GM12878 (cell line): ENCODE measurements at regions not wholly inside any gene's neighbourhood (a gene's known extent, or its start where the extent isn't known, plus 50 kb on each side); places are given as distances from the start of the nearest gene placed in this dataset.
A peak's percentile ranks its signal among the peaks of the same experiment; 100 is the strongest.

Experiments used
- ATAC-seq: fragments of 200-7000 bp; cut with Tn5 transposase; 3 replicates; pipeline ENCODE4 v1.9.1; 2020; ENCODE audit warnings: mild to moderate bottlenecking, moderate library complexity
- BruUV-seq: library from RNA; stranded (reverse); fragments of 400-500 nt; replicated peaks from 2 replicates; lab custom pipeline; 2021; lab: Mats Ljungman, UMichigan
- CTCF ChIA-PET: fragments of 300-600 bp; sonication (Branson Sonifier 250); formaldehyde crosslinking; extraction: SDS; loops from one replicate; lab custom pipeline; 2021; ENCODE audit warnings: inconsistent platforms; lab: Yijun Ruan, JAX
- POLR2A ChIA-PET: fragments of 350-600 bp; formaldehyde crosslinking; extraction: SDS; loops from one replicate; lab custom pipeline; 2021; ENCODE audit warnings: inconsistent platforms; lab: Charles Lee
- RAD21 ChIA-PET: fragments of 300-600 bp; sonication (Branson Sonifier 250); formaldehyde crosslinking; loops from one replicate; lab custom pipeline; 2023; ENCODE audit warnings: antibody characterized with exemption; ENCODE audit not compliant: unreplicated experiment; lab: Charles Lee
- SMC1A ChIA-PET: fragments of 300-600 bp; sonication (Branson Sonifier 250); formaldehyde crosslinking; loops from one replicate; lab custom pipeline; 2023; ENCODE audit not compliant: unreplicated experiment, uncharacterized antibody; lab: Charles Lee
- DNase-seq: peaks from one replicate; pipeline ENCODE4 v3.0.0-alpha.2; 2011; ENCODE audit warnings: low read depth, low spot score
- FAIRE-seq: peaks from 3 replicates; lab custom pipeline; 2011; peaks lifted over from hg19 to GRCh38; lab: Jason Lieb, UNC
- H2AFZ ChIP-seq: 2 replicates; pipeline ENCODE4 v1.6.0; 2011; ENCODE audit warnings: low read depth, low read length, control low read depth; ENCODE audit not compliant: control insufficient read depth
- H3K27ac ChIP-seq: 2 replicates; pipeline ENCODE4 v1.5.1; 2011; ENCODE audit warnings: control low read depth; ENCODE audit not compliant: control insufficient read depth, insufficient read depth
- H3K27me3 ChIP-seq, 2 experiments: replicated peaks in 1 of 2; 2 replicates each; pipeline versions ENCODE4 v1.6.0 to v1.6.1; 2011; ENCODE audit warnings: low read length in 1 of 2; ENCODE audit not compliant: control insufficient read depth in 2 of 2, insufficient read depth in 2 of 2
- H3K36me3 ChIP-seq, 2 experiments: 2 replicates each; pipeline ENCODE4 v1.5.1; 2011; ENCODE audit warnings: low read length in 1 of 2; ENCODE audit not compliant: control insufficient read depth in 2 of 2, insufficient read depth in 2 of 2
- H3K4me1 ChIP-seq: 2 replicates; pipeline ENCODE4 v1.6.1; 2011; ENCODE audit warnings: mild to moderate bottlenecking, low read length, moderate library complexity, mixed read lengths; ENCODE audit not compliant: control insufficient read depth, insufficient read depth
- H3K4me2 ChIP-seq: 2 replicates; pipeline ENCODE4 v1.6.0; 2011; ENCODE audit warnings: control low read depth; ENCODE audit not compliant: control insufficient read depth, insufficient read depth
- H3K4me3 ChIP-seq: fragments of 200-600 bp; sonication (generic); 2 replicates; pipeline ENCODE4 v1.5.1; 2016
- H3K79me2 ChIP-seq: 2 replicates; pipeline ENCODE4 v1.6.0; 2011; ENCODE audit warnings: low read length; ENCODE audit not compliant: control insufficient read depth, insufficient read depth
- H3K9ac ChIP-seq: 2 replicates; pipeline ENCODE4 v1.8.0; 2011; ENCODE audit warnings: low read length, control low read depth, mixed read lengths; ENCODE audit not compliant: control insufficient read depth, insufficient read depth
- H3K9me3 ChIP-seq: replicated peaks from 3 replicates; pipeline ENCODE4 v1.5.1; 2011; ENCODE audit warnings: mild to moderate bottlenecking, low read length; ENCODE audit not compliant: control insufficient read depth, insufficient read depth
- H4K20me1 ChIP-seq: 2 replicates; pipeline ENCODE4 v1.6.0; 2011; ENCODE audit not compliant: control insufficient read depth, insufficient read depth
- CBFB ChIP-seq: IDR thresholded peaks from 2 replicates; pipeline ENCODE4 v1.6.1; 2016; ENCODE audit warnings: antibody characterized with exemption, low read depth
- EGR1 ChIP-seq, 2 experiments: IDR thresholded peaks; 1 replicate in 1 of 2; 2 replicates in 1 of 2; pipeline ENCODE4 v1.6.1; 2011 to 2012; ENCODE audit warnings: low read depth in 2 of 2, low read length in 2 of 2, borderline replicate concordance in 1 of 2, mild to moderate bottlenecking in 1 of 2, moderate library complexity in 1 of 2
- LARP7 ChIP-seq: fragments of 450-650 bp; IDR thresholded peaks from 2 replicates; pipeline ENCODE4 v1.6.1; 2017; ENCODE audit warnings: mild to moderate bottlenecking
- MYB ChIP-seq: fragments of 150-350 bp; IDR thresholded peaks from 2 replicates; pipeline ENCODE4 v1.6.1; 2014; ENCODE audit warnings: mild to moderate bottlenecking, low read depth, low read length, borderline replicate concordance
- NFYA ChIP-seq: IDR thresholded peaks from 2 replicates; pipeline ENCODE4 v1.6.1; 2011; ENCODE audit warnings: low read depth, mild to moderate bottlenecking, low read length, improper control_type of control experiment, borderline replicate concordance
- NR2C2 ChIP-seq: IDR thresholded peaks from 2 replicates; pipeline ENCODE4 v1.6.1; 2011; ENCODE audit warnings: borderline replicate concordance, low read depth; ENCODE audit not compliant: control insufficient read depth, insufficient read length
- NRF1 ChIP-seq: conservative IDR thresholded peaks from 2 replicates; pipeline ENCODE4 v1.6.1; 2011; ENCODE audit warnings: mild to moderate bottlenecking, low read depth, low read length, improper control_type of control experiment
- POLR2A ChIP-seq: IDR thresholded peaks from 2 replicates; pipeline ENCODE4 v1.6.1; 2011; ENCODE audit warnings: low read depth, mild to moderate bottlenecking, low read length
- POU2F2 ChIP-seq: IDR thresholded peaks from 3 replicates; pipeline ENCODE4 v1.6.1; 2011; ENCODE audit warnings: low read depth, mild to moderate bottlenecking, low read length, borderline replicate concordance
- RCOR1 ChIP-seq: conservative IDR thresholded peaks from 2 replicates; pipeline ENCODE4 v1.6.1; 2012; ENCODE audit warnings: low read depth, low read length, improper control_type of control experiment
- REST ChIP-seq: IDR thresholded peaks from 2 replicates; pipeline ENCODE4 v1.6.1; 2012; ENCODE audit warnings: mild to moderate bottlenecking, low read depth, low read length
- SKIL ChIP-seq: fragments of 450-650 bp; IDR thresholded peaks from 2 replicates; pipeline ENCODE4 v1.6.1; 2017; ENCODE audit warnings: mild to moderate bottlenecking, low read depth, inconsistent platforms; ENCODE audit not compliant: poor library complexity, severe bottlenecking
- SMC3 ChIP-seq: IDR thresholded peaks from 2 replicates; pipeline ENCODE4 v1.6.1; 2011; ENCODE audit warnings: low read length, improper control_type of control experiment, borderline replicate concordance
- ZNF24 ChIP-seq: fragments of 450-650 bp; IDR thresholded peaks from 2 replicates; pipeline ENCODE4 v1.6.1; 2017; ENCODE audit warnings: antibody characterized with exemption, mild to moderate bottlenecking
- WGBS: methylation state at CpG from one replicate; pipeline ENCODE4 v1.1.6; 2016; ENCODE audit warnings: low lambda C conversion rate; ENCODE audit not compliant: insufficient replicate concordance, insufficient coverage; ENCODE audit errors: missing lambda C conversion rate; 5-methylcytosine and 5-hydroxymethylcytosine counted together
- in situ Hi-C: fragments of 300-500 bp; cut with MboI; formaldehyde crosslinking; loops from 9 replicates; pipeline ENCODE4 v1.14.3; 2018; ENCODE audit warnings: mixed read lengths
- intact Hi-C: fragments of 100-400 bp; cut with micrococcal nuclease; formaldehyde crosslinking; loops from one replicate; pipeline ENCODE4 v1.14.2; 2022; ENCODE audit not compliant: unreplicated experiment
- TF ChIP-seq, protein P1 (sequence below): fragments of 150-350 bp; IDR thresholded peaks from 2 replicates; pipeline ENCODE4 v1.6.1; 2016; ENCODE audit warnings: low read depth, low read length

DNA sequence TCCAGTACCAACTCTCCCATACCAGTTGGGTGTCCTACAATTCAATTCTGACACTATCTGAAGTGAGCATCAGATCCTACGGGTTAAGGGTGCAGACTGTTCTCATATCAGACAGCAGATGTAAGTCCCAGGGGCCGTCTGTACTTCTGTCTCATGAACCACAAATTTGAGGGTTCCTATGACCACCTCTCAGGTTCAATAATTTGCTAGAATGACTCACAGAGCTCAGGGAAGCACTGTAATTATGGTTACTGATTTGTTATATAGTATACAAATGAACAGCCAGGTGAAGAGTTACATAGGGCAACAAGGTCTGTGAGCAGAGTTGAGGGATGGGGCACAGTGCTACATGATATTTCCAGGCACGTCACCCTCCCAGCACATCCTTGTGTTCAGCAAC is 499.1 kb downstream of the DMAC1 start (continued):
- TF ChIP-seq NRF1 (no peak), NFYA (no peak), POU2F2 (no peak), ZNF24 (no peak), SMC3 (no peak), MYB (no peak), LARP7 (no peak)

- Histone ChIP-seq H3K9me3 (no peaks in the 10 kb centered on the region; the same call in 2 of the 3 replicates), H3K9ac (no peak overlapping the region), H2AFZ (no peak overlapping the region), H3K79me2 (no peaks in the 10 kb centered on the region), H3K27ac (peak overlapping the region; percentile 49), H3K4me1 (peaks cover 10% of the 10 kb centered on the region), H3K4me2 (peak overlapping the region; percentile 32), H4K20me1 (no peaks in the 10 kb centered on the region), H3K27me3 (no peaks in the 10 kb centered on the region), H3K36me3 (no peaks in the 10 kb centered on the region), H3K4me3 (peak overlapping the region; percentile 34; the same call in 1 of the 2 replicates)
- ChIA-PET POLR2A (interaction anchor here (0.5 to 1.0 kb wide), 2 partner anchors 9 to 68 kb away, joined by 4 to 8 read pairs; no protein-coding TSS in a partner anchor), SMC1A (interaction anchor here (0.9 to 2.3 kb wide), 6 partner anchors 29 to 297 kb away, joined by 3 to 17 read pairs (median 4); no protein-coding TSS in a partner anchor), RAD21 (interaction anchor here (0.6 kb wide), 1 partner anchor 180 kb away, joined by 3 read pairs; no protein-coding TSS in a partner anchor), CTCF (interaction anchor here (1.3 kb wide), 2 partner anchors 9 to 64 kb away, joined by 3 to 5 read pairs; no protein-coding TSS in a partner anchor)
- WGBS = 4% methylated on average over 3 of the region's 3 CpGs
- ATAC-seq = peak; percentile 93
- peak; percentile 92 for DNase-seq
- peak; percentile 75 for FAIRE-seq
- BruUV-seq = no TSS peak
- in situ Hi-C loops (loop anchor here (10.0 to 25.0 kb wide), 3 partner anchors 383 to 677 kb away; partner anchors contain the start of gene DMAC1), intact Hi-C loops (loop anchor here (1.0 to 10.0 kb wide), 5 partner anchors 44 to 677 kb away; no protein-coding TSS in a partner anchor)
- TF ChIP-seq EGR1 (IDR thresholded peaks at IDR 0.05; ENCODE audit: borderline replicate concordance in 1 of 2, low read depth in 2 of 2, low read length in 2 of 2) (peak in 1 of 2 experiments; percentile 72; a peak in 2 of 3 replicates), CBFB (peak; percentile 99), REST (0 out of 2 replicates have a peak, but pooled peaks have one; percentile 36), RCOR1 (0 out of 2 replicates have a peak, but pooled peaks have one; percentile 24), POLR2A (no peak), NR2C2 (no peak), SKIL (peak; percentile 97)
- TF ChIP-seq, protein P1, sequence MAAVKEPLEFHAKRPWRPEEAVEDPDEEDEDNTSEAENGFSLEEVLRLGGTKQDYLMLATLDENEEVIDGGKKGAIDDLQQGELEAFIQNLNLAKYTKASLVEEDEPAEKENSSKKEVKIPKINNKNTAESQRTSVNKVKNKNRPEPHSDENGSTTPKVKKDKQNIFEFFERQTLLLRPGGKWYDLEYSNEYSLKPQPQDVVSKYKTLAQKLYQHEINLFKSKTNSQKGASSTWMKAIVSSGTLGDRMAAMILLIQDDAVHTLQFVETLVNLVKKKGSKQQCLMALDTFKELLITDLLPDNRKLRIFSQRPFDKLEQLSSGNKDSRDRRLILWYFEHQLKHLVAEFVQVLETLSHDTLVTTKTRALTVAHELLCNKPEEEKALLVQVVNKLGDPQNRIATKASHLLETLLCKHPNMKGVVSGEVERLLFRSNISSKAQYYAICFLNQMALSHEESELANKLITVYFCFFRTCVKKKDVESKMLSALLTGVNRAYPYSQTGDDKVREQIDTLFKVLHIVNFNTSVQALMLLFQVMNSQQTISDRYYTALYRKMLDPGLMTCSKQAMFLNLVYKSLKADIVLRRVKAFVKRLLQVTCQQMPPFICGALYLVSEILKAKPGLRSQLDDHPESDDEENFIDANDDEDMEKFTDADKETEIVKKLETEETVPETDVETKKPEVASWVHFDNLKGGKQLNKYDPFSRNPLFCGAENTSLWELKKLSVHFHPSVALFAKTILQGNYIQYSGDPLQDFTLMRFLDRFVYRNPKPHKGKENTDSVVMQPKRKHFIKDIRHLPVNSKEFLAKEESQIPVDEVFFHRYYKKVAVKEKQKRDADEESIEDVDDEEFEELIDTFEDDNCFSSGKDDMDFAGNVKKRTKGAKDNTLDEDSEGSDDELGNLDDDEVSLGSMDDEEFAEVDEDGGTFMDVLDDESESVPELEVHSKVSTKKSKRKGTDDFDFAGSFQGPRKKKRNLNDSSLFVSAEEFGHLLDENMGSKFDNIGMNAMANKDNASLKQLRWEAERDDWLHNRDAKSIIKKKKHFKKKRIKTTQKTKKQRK = no peak
These were observed 501.5 kb downstream of the DMAC1 start for GRCh38 chr9:7298123-7298522.
